ENCODE measurements at regions not wholly inside any gene's neighbourhood (a gene's known extent, or its start where the extent isn't known, plus 50 kb on each side); places are given as distances from the start of the nearest gene placed in this dataset.

GRCh38 chr2:60324536-60324935 lies 228.9 kb downstream of the BCL11A start:
- Mint-ChIP-seq H3K36me3 (ENCODE audit: low read depth) (no peaks in the 10 kb centered on the region), H3K27ac (no peak overlapping the region), H3K4me1 (ENCODE audit: low read depth) (no peaks in the 10 kb centered on the region), H3K9me3 (peaks cover 9% of the 10 kb centered on the region), H3K4me3 (no peak overlapping the region), H3K27me3 (ENCODE audit: insufficient read depth) (peaks cover 3% of the 10 kb centered on the region)
- DNase-seq, result no peak
- TF ChIP-seq CTCF (IDR thresholded peaks at IDR 0.05), result no peak

- peaks cover 9% of the 10 kb centered on the region for H3K9me3 Mint-ChIP-seq
- TF ChIP-seq CTCF (IDR thresholded peaks at IDR 0.05), result no peak
- peaks cover 3% of the 10 kb centered on the region for H3K27me3 Mint-ChIP-seq (ENCODE audit: insufficient read depth)
- no peaks in the 10 kb centered on the region for H3K4me1 Mint-ChIP-seq (ENCODE audit: low read depth)
- H3K36me3 Mint-ChIP-seq (ENCODE audit: low read depth), result no peaks in the 10 kb centered on the region
- DNase-seq, result no peak
- no peak overlapping the region for H3K27ac Mint-ChIP-seq
- no peak overlapping the region for H3K4me3 Mint-ChIP-seq
Observed at GRCh38 chr2:60321816-60322215, 231.6 kb downstream of the BCL11A start.

GRCh38 chr2:60320724-60321123 lies 232.7 kb downstream of the BCL11A start:
- no peak for DNase-seq
- H3K9me3 Mint-ChIP-seq, result peaks cover 5% of the 10 kb centered on the region
- no peaks in the 10 kb centered on the region for H3K36me3 Mint-ChIP-seq (ENCODE audit: low read depth)
- H3K4me3 Mint-ChIP-seq, result no peak overlapping the region
- H3K27me3 Mint-ChIP-seq (ENCODE audit: insufficient read depth), result peaks cover 3% of the 10 kb centered on the region
- no peak overlapping the region for H3K27ac Mint-ChIP-seq
- TF ChIP-seq CTCF (IDR thresholded peaks at IDR 0.05), result no peak
- H3K4me1 Mint-ChIP-seq (ENCODE audit: low read depth), result no peaks in the 10 kb centered on the region

GRCh38 chr2:60319031-60319547 lies 234.4 kb downstream of the BCL11A start:
- Mint-ChIP-seq H3K4me1 (ENCODE audit: low read depth) (no peaks in the 10 kb centered on the region), H3K9me3 (peaks cover 5% of the 10 kb centered on the region; the same call in 1 of the 2 replicates), H3K27me3 (ENCODE audit: insufficient read depth) (peaks cover 3% of the 10 kb centered on the region), H3K27ac (no peak overlapping the region), H3K4me3 (no peak overlapping the region), H3K36me3 (ENCODE audit: low read depth) (no peaks in the 10 kb centered on the region)
- DNase-seq, result no peak
- TF ChIP-seq CTCF (IDR thresholded peaks at IDR 0.05), result no peak

- Mint-ChIP-seq H3K27me3 (ENCODE audit: insufficient read depth) (peaks cover 3% of the 10 kb centered on the region; the same call in 1 of the 2 replicates), H3K4me3 (no peak overlapping the region), H3K36me3 (ENCODE audit: low read depth) (no peaks in the 10 kb centered on the region), H3K27ac (no peak overlapping the region), H3K9me3 (peaks cover 7% of the 10 kb centered on the region), H3K4me1 (ENCODE audit: low read depth) (no peaks in the 10 kb centered on the region)
- no peak for DNase-seq
- no peak for TF ChIP-seq CTCF (IDR thresholded peaks at IDR 0.05)
Observed at GRCh38 chr2:60318544-60318943, 234.9 kb downstream of the BCL11A start.

DNA sequence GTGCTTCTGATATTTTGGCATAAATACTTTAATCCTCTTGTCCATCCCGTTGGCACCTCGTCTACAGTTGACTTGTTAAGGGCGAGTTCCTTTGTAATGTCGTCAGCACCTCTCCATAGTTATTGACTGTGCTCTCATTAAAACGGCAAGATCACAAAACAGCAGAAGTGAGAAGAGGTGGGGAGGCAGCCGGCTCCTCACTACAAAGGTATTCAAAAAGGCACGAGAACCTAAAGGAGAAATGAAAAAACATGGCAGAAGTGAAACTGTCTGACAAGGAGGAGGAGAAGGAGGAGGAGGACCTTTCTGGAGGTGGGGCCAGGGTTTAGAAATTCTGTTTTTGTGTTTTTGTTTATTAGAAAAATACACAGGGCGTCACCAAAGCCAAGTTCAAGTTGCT lies 235.6 kb downstream of the BCL11A start:
- Mint-ChIP-seq H3K4me3 (no peak overlapping the region), H3K36me3 (ENCODE audit: low read depth) (no peaks in the 10 kb centered on the region), H3K4me1 (ENCODE audit: low read depth) (no peaks in the 10 kb centered on the region), H3K27me3 (ENCODE audit: insufficient read depth) (peaks cover 1% of the 10 kb centered on the region; the same call in 1 of the 2 replicates), H3K27ac (no peak overlapping the region), H3K9me3 (peaks cover 10% of the 10 kb centered on the region)
- no peak for DNase-seq
- no peak for TF ChIP-seq CTCF (IDR thresholded peaks at IDR 0.05)

Data from HFFc6 (cell line).